NT2/D1 (cell line): ENCODE measurements at regions not wholly inside any gene's neighbourhood (a gene's known extent, or its start where the extent isn't known, plus 50 kb on each side); places are given as distances from the start of the nearest gene placed in this dataset.

Experiments
- SUZ12 ChIP-seq: IDR thresholded peaks from 2 replicates; pipeline ENCODE4 v1.6.1; 2011; ENCODE audit not compliant: insufficient read length, insufficient read depth; ENCODE audit errors: extremely low read depth
- YY1 ChIP-seq: IDR thresholded peaks from 2 replicates; pipeline ENCODE4 v1.6.1; 2011; ENCODE audit not compliant: insufficient read length, insufficient read depth
- ZNF274 ChIP-seq: IDR thresholded peaks from 2 replicates; pipeline ENCODE4 v1.6.1; 2011; ENCODE audit warnings: mild to moderate bottlenecking, low read depth, low read length

- TF ChIP-seq ZNF274 (no peak), YY1 (no peak), SUZ12 (no peak)
Observed at GRCh38 chr10:81071087-81071796, 533.5 kb downstream of the SH2D4B start.
